CD14-positive monocyte (primary cell): ENCODE measurements at regions not wholly inside any gene's neighbourhood (a gene's known extent, or its start where the extent isn't known, plus 50 kb on each side); places are given as distances from the start of the nearest gene placed in this dataset.

Experiments used
- DNase-seq, 3 donors: peaks; one replicate each; pipeline ENCODE4 v3.0.0-alpha.2; 2011 to 2022
- H2AFZ ChIP-seq: 2 replicates; pipeline ENCODE4 v1.6.0; 2012; ENCODE audit warnings: mild to moderate bottlenecking, low read depth, low read length, inconsistent platforms; ENCODE audit not compliant: insufficient read depth, poor library complexity, severe bottlenecking
- H3K27ac ChIP-seq, 2 donors: 1 replicate in 1 of 2; 2 replicates in 1 of 2; pipeline ENCODE4 v1.5.1; 2012 to 2013; ENCODE audit warnings: low read length in 2 of 2, control low read depth in 1 of 2, inconsistent platforms in 1 of 2, low read depth in 1 of 2, mild to moderate bottlenecking in 1 of 2
- H3K27me3 ChIP-seq, 2 donors: one replicate each; pipeline versions ENCODE4 v1.6.0 to v1.6.1; 2011 to 2013; ENCODE audit warnings: low read length in 2 of 2; ENCODE audit not compliant: control insufficient read depth in 2 of 2, insufficient read depth in 2 of 2
- H3K36me3 ChIP-seq, 2 donors: replicated peaks in 1 of 2; 1 replicate in 1 of 2; 2 replicates in 1 of 2; pipeline versions ENCODE4 v1.5.1 to v1.6.1; 2012 to 2013; ENCODE audit warnings: low read length in 2 of 2, control low read depth in 1 of 2, inconsistent platforms in 1 of 2, mild to moderate bottlenecking in 1 of 2; ENCODE audit not compliant: insufficient read depth in 2 of 2, control insufficient read depth in 1 of 2
- H3K4me1 ChIP-seq, 2 donors: 1 replicate in 1 of 2; 2 replicates in 1 of 2; pipeline versions ENCODE4 v1.5.1 to v1.6.1; 2012 to 2013; ENCODE audit warnings: low read length in 2 of 2, control low read depth in 1 of 2, inconsistent platforms in 1 of 2, mild to moderate bottlenecking in 1 of 2, moderate library complexity in 1 of 2; ENCODE audit not compliant: insufficient read depth in 2 of 2, control insufficient read depth in 1 of 2
- H3K4me2 ChIP-seq: replicated peaks from 2 replicates; pipeline ENCODE3; 2012; ENCODE audit warnings: low read length, moderate library complexity, mild to moderate bottlenecking; ENCODE audit not compliant: poor library complexity, severe bottlenecking; ENCODE audit errors: extremely low read depth
- H3K4me3 ChIP-seq, 3 experiments: fragments of 200-600 bp in 1 of 3; sonication (generic) in 1 of 3; replicated peaks in 1 of 3; 1 replicate in 2 of 3; 2 replicates in 1 of 3; pipeline ENCODE4 v1.5.1; 2011 to 2013; ENCODE audit warnings: low read length in 3 of 3, mild to moderate bottlenecking in 3 of 3, control low read depth in 2 of 3, low read depth in 2 of 3, inconsistent platforms in 1 of 3, moderate library complexity in 1 of 3
- H3K79me2 ChIP-seq: 2 replicates; pipeline ENCODE4 v1.6.0; 2012; ENCODE audit warnings: mild to moderate bottlenecking, control low read depth, inconsistent platforms, low read length, moderate library complexity; ENCODE audit not compliant: insufficient read depth
- H3K9ac ChIP-seq: 2 replicates; pipeline ENCODE4 v1.6.0; 2017; ENCODE audit warnings: low read length, mild to moderate bottlenecking; ENCODE audit not compliant: insufficient read depth, poor library complexity, severe bottlenecking
- H3K9me3 ChIP-seq, 2 donors: replicated peaks in 1 of 2; 1 replicate in 1 of 2; 2 replicates in 1 of 2; pipeline versions ENCODE4 v1.5.1 to v1.6.1; 2012 to 2013; ENCODE audit warnings: low read length in 2 of 2, control low read depth in 1 of 2; ENCODE audit not compliant: control insufficient read depth in 1 of 2, insufficient read depth in 1 of 2
- H4K20me1 ChIP-seq: 2 replicates; pipeline ENCODE4 v1.6.0; 2012; ENCODE audit warnings: mild to moderate bottlenecking, low read length, control low read depth, moderate library complexity; ENCODE audit not compliant: insufficient read depth
- H3K27ac Mint-ChIP-seq, 7 donors: one replicate each; pipeline ENCODE4 v1.8.0; 2020; ENCODE audit warnings: mild to moderate bottlenecking in 7 of 7, mixed read lengths in 7 of 7, moderate library complexity in 6 of 7, inconsistent platforms in 2 of 7
- H3K27me3 Mint-ChIP-seq, 3 donors: one replicate each; pipeline ENCODE4 v1.8.0; 2021 to 2022; ENCODE audit warnings: low read depth in 3 of 3, mild to moderate bottlenecking in 3 of 3, mixed read lengths in 3 of 3, moderate library complexity in 3 of 3, inconsistent platforms in 1 of 3
- H3K36me3 Mint-ChIP-seq, 2 donors: one replicate each; pipeline ENCODE4 v1.8.0; 2020; ENCODE audit warnings: mixed read lengths in 2 of 2, inconsistent platforms in 1 of 2, mild to moderate bottlenecking in 1 of 2
- H3K4me1 Mint-ChIP-seq: one replicate; pipeline ENCODE4 v1.8.0; 2020; ENCODE audit warnings: mild to moderate bottlenecking, mixed read lengths
- H3K4me3 Mint-ChIP-seq, 2 donors: one replicate each; pipeline ENCODE4 v1.8.0; 2020; ENCODE audit warnings: mild to moderate bottlenecking in 2 of 2, mixed read lengths in 2 of 2, moderate library complexity in 1 of 2
- H3K9me3 Mint-ChIP-seq, 7 donors: one replicate each; pipeline ENCODE4 v1.8.0; 2020 to 2022; ENCODE audit warnings: mixed read lengths in 7 of 7, mild to moderate bottlenecking in 6 of 7, moderate library complexity in 6 of 7, inconsistent platforms in 2 of 7
- WGBS: methylation state at CpG from one replicate; pipeline ENCODE4 v1.1.5; 2013; ENCODE audit warnings: missing lambda C conversion rate; ENCODE audit not compliant: insufficient coverage; 5-methylcytosine and 5-hydroxymethylcytosine counted together
- intact Hi-C, 2 donors: fragments of 100-400 bp; cut with micrococcal nuclease; formaldehyde crosslinking; loops; one replicate each; pipeline versions ENCODE4 v1.15.0 to v1.15.1; 2023
- TF ChIP-seq, protein P1 (sequence below): fragments of 200-600 bp; IDR thresholded peaks from one replicate; pipeline ENCODE4 v1.8.0; 2022; ENCODE audit warnings: antibody characterized with exemption, mild to moderate bottlenecking

DNA sequence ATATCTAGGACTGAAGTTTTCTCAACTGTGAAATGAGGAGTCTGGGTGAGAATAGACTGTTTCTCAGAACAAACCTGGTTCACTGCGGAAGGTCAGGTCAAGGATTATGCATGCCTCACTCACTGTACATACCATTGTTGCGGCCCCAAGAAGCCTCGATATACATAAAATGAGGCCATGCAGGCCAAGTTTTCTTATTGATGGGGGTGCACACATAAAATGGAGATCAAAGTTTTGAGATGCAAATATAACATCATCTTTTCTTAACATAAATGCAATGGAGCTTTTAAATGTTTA, 1366.1 kb upstream of the CELF4 start:
- no CpG with 5 or more reads among the region's 3 CpGs for WGBS
- no peaks in the 10 kb centered on the region for H4K20me1 ChIP-seq
- no peak overlapping the region for H3K27ac Mint-ChIP-seq
- H3K79me2 ChIP-seq, result no peaks in the 10 kb centered on the region
- H3K36me3 Mint-ChIP-seq, result no peaks in the 10 kb centered on the region
- no peak overlapping the region for H3K4me3 ChIP-seq
- no peak overlapping the region for H2AFZ ChIP-seq
- no peaks in the 10 kb centered on the region for H3K36me3 ChIP-seq
- no peak overlapping the region for H3K27ac ChIP-seq
- H3K4me1 ChIP-seq, result no peaks in the 10 kb centered on the region
- H3K27me3 ChIP-seq, result no peaks in the 10 kb centered on the region
- H3K27me3 Mint-ChIP-seq, result no peaks in the 10 kb centered on the region
- H3K9me3 Mint-ChIP-seq, result peaks cover 0 to 10% (median 2%) of the 10 kb centered on the region in 7 donors
- TF ChIP-seq, protein P1, sequence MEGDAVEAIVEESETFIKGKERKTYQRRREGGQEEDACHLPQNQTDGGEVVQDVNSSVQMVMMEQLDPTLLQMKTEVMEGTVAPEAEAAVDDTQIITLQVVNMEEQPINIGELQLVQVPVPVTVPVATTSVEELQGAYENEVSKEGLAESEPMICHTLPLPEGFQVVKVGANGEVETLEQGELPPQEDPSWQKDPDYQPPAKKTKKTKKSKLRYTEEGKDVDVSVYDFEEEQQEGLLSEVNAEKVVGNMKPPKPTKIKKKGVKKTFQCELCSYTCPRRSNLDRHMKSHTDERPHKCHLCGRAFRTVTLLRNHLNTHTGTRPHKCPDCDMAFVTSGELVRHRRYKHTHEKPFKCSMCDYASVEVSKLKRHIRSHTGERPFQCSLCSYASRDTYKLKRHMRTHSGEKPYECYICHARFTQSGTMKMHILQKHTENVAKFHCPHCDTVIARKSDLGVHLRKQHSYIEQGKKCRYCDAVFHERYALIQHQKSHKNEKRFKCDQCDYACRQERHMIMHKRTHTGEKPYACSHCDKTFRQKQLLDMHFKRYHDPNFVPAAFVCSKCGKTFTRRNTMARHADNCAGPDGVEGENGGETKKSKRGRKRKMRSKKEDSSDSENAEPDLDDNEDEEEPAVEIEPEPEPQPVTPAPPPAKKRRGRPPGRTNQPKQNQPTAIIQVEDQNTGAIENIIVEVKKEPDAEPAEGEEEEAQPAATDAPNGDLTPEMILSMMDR, result no peak
- no peaks in the 10 kb centered on the region for H3K9me3 ChIP-seq
- intact Hi-C loops, result no loop called here
- no peak overlapping the region for H3K4me3 Mint-ChIP-seq
- H3K9ac ChIP-seq, result no peak overlapping the region
- H3K4me2 ChIP-seq, result no peak overlapping the region
- DNase-seq, result no peak
- H3K4me1 Mint-ChIP-seq, result no peaks in the 10 kb centered on the region

DNA sequence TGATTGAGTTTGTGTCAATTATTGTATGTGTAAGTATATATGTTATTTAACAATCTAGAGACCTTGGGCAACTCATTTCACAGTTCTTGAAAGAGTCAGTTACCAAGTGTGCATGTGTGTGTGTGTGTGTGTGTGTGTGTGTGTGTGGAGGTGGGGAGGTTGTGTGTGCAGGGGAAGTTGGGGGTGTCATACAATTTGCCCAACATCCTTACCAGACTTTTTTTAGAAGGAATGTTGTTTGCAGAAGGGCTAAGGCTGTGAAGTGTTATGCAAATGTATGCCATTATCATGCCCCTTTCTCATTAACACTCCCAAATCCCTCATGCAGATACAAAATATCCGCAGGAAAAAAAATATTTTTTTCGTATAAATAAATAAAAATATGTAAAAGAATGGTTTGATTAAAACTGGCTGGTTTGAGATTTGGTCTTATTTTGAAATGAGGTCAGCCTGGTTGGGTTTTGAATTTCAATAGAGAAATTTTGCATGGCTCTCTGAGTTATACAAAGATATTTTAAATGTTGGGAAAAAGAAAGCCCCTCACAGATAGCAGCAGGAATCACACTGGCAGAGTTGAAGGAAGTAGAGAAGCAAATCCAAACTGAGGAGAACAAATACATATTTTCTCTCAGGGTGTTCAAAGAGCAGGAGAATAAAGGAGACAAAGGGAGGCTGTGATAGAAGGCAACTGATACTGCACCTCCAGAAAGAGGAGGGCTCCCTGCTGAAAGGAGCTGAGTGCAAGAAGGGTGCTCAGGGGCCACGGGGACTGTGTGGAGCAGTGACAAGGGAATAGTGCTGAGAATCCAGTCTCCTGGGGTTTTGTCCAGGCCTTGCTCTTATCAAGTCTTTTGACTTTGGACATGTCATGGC, 1365.5 kb upstream of the CELF4 start:
- H3K4me3 Mint-ChIP-seq, result no peak overlapping the region
- H3K4me1 ChIP-seq, result no peaks in the 10 kb centered on the region
- H4K20me1 ChIP-seq, result no peaks in the 10 kb centered on the region
- no peaks in the 10 kb centered on the region for H3K79me2 ChIP-seq
- H3K27ac ChIP-seq, result no peak overlapping the region
- no peak overlapping the region for H3K4me3 ChIP-seq
- H3K4me1 Mint-ChIP-seq, result no peaks in the 10 kb centered on the region
- no peaks in the 10 kb centered on the region for H3K36me3 Mint-ChIP-seq
- TF ChIP-seq, protein P1, result no peak
- intact Hi-C loops, result no loop called here
- H3K27me3 Mint-ChIP-seq, result no peaks in the 10 kb centered on the region
- no peak overlapping the region for H3K4me2 ChIP-seq
- H2AFZ ChIP-seq, result no peak overlapping the region
- no peaks in the 10 kb centered on the region for H3K9me3 ChIP-seq
- H3K36me3 ChIP-seq, result no peaks in the 10 kb centered on the region
- no peak overlapping the region for H3K27ac Mint-ChIP-seq
- DNase-seq, result no peak
- peaks cover 0 to 13% (median 2%) of the 10 kb centered on the region in 7 donors for H3K9me3 Mint-ChIP-seq
- WGBS, result 92% methylated on average over 1 of the region's 3 CpGs
- H3K27me3 ChIP-seq, result no peaks in the 10 kb centered on the region
- no peak overlapping the region for H3K9ac ChIP-seq
